ENCODE measurements at regions not wholly inside any gene's neighbourhood (a gene's known extent, or its start where the extent isn't known, plus 50 kb on each side); places are given as distances from the start of the nearest gene placed in this dataset.

- TF ChIP-seq CTCF (IDR thresholded peaks at IDR 0.05 in 8 of 11, conservative IDR thresholded peaks at IDR 0.05 in 3 of 11) (no peak), POLR2A (IDR thresholded peaks at IDR 0.05) (no peak), POLR2AphosphoS5 (IDR thresholded peaks at IDR 0.05) (no peak)
Observed at GRCh38 chr1:8142955-8143629, 117.0 kb upstream of the ERRFI1 start.

Data from spleen (tissue), 7 donors.